Testis (tissue), 2 donors: ENCODE measurements at regions not wholly inside any gene's neighbourhood (a gene's known extent, or its start where the extent isn't known, plus 50 kb on each side); places are given as distances from the start of the nearest gene placed in this dataset.

Experiments
- POLR2A ChIP-seq: fragments of 450-650 bp; IDR thresholded peaks from one replicate; pipeline ENCODE4 v1.6.1; 2017; ENCODE audit warnings: antibody characterized with exemption, mild to moderate bottlenecking, moderate library complexity
- TF ChIP-seq, protein P1 (sequence below), 3 experiments: fragments of 450-650 bp in 2 of 3; fragments of 200-600 bp in 1 of 3; sonication (generic) in 1 of 3; IDR thresholded peaks; one replicate each; pipeline ENCODE4 v1.5.1; 2016 to 2019; ENCODE audit warnings: antibody characterized with exemption in 3 of 3, mild to moderate bottlenecking in 2 of 3, moderate library complexity in 1 of 3

DNA sequence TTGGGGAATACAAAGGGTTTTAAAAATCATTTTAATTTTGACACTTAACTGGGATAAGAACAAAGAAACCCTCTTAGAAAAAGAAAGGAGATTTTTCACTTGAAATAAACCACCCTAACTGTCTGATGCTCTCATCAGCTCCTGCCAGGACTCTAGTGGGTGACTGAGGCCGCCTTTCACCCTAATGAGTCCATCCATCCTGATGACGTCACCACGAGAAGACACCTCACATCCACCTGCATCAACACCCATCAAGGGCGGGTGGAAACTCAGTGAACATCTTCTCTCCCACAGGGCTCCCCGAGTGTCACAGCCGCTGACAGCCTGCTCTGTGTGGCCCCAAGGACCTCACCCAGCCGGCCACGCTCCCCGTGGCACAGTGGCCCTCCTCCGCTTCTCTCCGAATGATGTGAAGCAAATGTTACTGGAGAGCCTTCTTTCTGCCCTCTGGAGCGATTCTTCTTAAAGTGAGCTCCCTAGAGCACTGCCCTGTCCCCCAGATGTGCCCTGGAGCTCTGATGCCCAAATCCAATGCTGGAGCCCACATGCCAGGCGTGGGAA, 584.3 kb upstream of the ADAMTS16 start:
- TF ChIP-seq, protein P1, sequence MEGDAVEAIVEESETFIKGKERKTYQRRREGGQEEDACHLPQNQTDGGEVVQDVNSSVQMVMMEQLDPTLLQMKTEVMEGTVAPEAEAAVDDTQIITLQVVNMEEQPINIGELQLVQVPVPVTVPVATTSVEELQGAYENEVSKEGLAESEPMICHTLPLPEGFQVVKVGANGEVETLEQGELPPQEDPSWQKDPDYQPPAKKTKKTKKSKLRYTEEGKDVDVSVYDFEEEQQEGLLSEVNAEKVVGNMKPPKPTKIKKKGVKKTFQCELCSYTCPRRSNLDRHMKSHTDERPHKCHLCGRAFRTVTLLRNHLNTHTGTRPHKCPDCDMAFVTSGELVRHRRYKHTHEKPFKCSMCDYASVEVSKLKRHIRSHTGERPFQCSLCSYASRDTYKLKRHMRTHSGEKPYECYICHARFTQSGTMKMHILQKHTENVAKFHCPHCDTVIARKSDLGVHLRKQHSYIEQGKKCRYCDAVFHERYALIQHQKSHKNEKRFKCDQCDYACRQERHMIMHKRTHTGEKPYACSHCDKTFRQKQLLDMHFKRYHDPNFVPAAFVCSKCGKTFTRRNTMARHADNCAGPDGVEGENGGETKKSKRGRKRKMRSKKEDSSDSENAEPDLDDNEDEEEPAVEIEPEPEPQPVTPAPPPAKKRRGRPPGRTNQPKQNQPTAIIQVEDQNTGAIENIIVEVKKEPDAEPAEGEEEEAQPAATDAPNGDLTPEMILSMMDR (IDR thresholded peaks at IDR 0.05) = no peak
- no peak for TF ChIP-seq POLR2A
